RPMI8226 (cell line): ENCODE measurements at regions not wholly inside any gene's neighbourhood (a gene's known extent, or its start where the extent isn't known, plus 50 kb on each side); places are given as distances from the start of the nearest gene placed in this dataset.
"Not testable (repeated sequence)": the region's sequence is repeated elsewhere in the genome, so short reads cannot be mapped to it uniquely, and the experiment has no call there.

ENCODE experiments used
- DNase-seq: peaks from one replicate; pipeline ENCODE4 v3.0.0-alpha.2; 2015

DNA sequence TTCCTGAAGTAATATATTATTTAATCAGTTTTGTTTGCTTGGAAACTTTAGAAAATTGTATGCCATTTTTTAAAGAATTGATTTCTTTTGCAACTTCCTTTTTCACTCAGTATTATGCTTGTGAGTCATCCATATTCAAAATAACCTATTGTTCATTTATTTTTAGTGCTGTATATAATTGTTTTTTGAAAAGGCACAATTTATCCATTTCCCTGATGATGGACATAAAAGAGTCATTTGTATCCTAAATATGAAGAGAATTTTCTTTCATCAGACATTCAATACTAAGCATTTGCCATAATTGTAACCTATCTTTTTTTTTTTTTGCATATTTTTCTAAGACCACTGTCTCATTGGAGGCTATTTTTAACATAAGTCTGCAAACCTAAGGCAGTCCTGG, 134.1 kb upstream of the SERPINE2 start:
- DNase-seq: no peak

DNA sequence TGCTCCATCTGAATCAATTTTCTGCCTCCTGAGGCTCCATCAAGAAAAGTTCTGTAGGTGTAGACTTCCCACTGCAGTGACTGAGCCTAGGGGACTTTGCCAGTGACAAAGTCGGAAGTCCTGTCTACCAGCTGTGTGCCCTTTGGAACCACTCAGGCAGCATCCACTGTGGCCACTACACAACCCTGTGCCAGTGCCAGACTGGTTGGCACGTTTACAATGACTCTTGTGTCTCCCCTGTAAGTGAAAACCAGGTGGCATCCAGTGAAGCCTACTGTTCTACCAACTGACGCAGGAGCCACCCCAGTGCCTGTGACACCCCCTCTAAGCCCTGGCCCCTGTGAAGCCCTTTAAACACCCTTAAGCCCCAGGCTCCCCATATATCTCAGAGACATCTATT, 132.1 kb upstream of the SERPINE2 start:
- DNase-seq: no peak

DNA sequence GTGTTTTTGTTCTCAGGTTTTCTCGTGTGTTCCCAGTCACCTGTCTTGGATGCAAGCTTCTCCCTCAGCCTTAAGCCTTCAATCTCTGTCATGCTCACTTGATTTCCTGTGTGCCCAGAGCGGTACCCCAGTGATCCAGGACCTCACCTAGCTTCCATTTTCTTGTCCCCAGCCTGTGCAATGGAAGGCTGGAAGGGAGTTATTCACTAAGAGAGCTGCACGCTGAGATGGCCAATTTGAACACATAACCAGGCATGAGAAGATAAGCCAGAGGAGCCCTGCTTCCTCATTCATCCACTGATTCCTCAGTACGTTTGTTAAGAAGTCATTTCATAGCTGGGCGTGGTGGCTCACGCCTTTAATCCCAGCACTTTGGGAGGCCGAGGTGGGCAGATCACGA, 130.8 kb upstream of the SERPINE2 start:
- no peak for DNase-seq

DNA sequence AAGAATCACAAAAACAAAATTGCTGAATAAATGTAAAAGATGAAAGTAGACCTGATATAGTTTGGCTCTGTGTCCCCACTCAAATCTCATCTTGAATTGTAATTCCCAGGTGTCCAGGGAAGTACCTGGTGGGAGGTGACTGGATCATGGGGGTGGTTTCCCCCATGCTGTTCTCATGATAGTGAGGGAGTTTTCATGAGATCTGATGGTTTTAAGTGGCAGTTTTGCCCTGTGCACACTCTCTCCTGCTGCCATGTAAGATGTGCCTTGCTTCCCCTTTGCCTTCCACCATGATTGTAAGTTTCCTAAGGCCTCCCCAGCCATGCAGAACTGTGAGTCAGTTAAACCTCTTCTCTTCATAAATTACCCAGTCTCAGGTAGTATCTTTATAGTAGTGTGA, 128.7 kb upstream of the SERPINE2 start:
- not testable (repeated sequence) for DNase-seq

DNA sequence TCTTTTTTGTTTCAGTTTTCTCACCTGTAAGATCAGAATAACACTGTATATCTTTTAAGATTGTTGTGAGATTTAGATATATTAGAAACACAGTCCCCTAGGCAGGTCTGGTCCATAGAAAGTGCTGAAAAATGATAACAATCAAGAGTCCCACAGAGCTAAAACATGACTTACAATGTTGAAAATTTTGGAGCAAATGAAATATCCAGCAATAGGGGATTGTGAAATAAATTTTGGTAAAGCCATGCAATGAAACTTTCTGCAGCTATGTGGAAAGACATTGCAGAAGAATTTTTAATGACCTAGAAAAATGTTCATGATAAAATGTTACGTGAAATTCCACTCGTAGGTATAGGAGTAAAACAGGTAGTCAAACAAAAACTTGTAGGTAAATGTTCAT, 127.6 kb upstream of the SERPINE2 start:
- no peak for DNase-seq

DNA sequence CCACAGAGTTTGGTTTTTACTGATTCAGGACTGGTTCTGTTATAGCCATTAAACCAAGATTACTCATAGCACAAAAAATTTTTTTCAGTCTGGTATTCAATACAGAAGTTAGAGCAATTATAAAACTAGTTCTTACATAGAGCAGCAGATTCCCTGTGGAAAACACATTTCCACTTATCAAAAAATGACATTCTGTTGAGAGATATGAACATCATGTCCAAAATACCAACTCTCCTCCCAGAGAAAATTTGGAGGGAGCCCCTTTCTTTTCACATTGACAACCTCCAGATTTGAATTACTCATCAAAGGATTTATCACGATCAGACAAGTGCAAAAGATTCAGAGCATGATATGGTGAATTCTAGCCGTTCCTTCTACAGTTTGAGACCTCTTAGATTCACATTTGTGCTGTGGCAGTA, 126.8 kb upstream of the SERPINE2 start:
- DNase-seq: no peak

DNA sequence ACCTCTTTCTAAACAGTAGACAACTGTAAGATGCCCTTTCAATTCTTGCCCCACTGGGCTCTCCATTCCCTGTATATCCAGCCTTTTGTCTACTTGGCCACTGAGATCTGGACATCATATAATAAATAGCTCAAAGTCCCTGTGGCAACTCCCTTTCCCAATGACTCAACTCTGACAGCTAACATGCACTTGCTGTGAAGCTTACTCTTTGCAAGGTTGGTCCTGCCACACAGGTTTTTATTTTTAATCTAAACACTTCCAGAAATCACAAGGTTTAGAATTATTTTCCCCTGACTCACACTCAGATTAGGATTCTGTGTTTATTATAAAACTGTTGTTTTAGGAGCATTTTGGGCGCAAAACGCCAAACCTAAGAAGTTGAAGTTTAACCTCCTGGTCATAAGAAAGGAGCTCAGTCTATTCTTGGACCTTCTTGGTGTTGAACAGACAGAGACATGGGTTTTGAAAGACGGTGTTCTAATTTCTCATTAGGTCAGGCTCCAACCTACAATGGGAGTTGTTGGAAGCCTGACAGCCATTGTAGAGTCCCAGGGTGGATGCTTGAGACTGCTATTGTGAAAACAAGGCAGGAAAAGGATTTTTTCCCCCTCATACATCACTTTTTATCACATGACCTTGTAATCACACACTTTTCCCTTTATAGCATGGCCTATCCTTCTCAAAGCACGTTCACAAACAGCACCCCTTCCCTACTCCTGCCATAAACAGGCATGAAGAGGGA, 124.7 kb upstream of the SERPINE2 start:
- DNase-seq: no peak

DNA sequence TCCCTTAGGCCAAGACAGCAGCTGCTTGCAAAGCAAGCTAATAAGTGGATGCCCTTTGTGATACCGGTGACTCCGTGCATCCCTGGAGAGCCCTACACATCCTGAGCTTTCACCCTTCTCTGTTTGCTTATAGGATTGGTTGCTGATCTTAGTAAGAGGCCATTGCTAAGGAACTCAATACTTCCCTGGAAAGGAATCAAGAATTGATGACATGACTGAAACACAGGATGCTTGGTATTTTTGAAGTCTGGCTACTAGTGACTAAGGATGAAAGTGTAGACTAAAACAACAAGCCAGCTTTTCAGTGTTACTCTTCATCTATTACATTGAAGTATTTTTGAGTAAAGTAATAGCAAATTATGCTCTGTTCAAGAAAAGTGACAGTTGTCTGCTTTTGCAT, 123.0 kb upstream of the SERPINE2 start:
- no peak for DNase-seq

DNA sequence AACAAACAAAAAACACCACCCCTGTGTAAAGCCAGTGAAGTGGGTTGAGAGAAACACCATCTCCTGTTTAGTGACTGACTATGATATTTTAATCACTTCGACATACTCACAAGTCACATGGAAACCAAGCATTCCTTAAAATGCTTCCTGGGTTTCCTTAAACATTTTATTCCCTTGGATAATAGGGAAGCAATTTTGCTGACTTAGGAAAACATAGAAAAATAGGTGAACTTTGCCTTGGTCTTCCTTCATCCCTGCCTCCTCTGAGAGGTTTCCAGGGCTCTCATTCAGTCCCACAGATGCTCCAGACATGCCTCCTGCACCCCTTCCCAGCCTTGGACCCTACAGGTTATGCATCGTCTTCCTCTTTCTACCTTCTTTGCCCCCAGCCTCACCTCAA, 122.6 kb upstream of the SERPINE2 start:
- no peak for DNase-seq

DNA sequence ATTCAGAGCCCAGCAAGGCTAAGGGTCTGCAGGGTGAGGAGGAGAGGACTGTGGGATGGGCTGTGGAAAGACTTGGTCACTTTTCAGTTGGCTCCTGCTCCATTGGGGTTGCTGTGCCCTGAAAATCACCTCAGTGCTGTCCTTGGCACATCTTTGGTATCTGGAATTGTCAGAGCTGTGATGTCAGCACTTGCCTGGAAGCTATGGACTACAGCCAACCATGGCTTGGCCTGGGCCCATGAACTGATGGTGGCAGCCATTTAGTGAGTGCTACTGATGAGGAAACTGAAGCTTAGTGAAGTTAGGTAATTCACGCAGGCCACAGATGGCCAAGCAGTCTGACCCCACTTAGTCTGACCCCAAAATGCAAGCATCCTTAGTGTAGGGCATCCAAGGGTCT, 121.8 kb upstream of the SERPINE2 start:
- no peak for DNase-seq

DNA sequence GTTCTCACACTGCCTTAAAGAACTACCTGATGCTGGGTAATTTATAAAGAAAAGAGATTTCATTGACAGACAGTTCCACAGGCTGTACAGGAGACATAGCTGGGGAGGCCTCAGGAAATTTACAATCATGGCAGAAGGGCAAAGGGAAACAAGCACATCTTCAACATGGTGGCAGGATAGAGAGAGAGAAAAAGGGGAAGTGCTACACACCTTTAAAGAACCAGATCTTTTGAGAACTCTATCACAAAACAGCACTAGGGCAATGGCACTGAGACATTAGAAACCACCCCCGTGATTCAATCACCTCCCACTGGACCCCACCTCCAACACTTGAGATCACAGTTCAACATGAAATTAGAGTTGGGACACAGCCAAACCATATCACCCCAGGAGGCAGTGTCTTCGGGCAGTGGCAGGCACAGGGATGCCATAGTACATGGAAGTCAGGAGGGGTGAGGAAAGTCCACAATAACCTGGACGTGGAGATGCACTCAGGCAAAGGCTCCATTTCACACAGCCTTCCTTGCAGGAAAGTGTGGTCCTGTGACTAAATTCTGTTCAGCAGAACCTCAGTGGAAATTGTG, 120.4 kb upstream of the SERPINE2 start:
- DNase-seq: no peak

DNA sequence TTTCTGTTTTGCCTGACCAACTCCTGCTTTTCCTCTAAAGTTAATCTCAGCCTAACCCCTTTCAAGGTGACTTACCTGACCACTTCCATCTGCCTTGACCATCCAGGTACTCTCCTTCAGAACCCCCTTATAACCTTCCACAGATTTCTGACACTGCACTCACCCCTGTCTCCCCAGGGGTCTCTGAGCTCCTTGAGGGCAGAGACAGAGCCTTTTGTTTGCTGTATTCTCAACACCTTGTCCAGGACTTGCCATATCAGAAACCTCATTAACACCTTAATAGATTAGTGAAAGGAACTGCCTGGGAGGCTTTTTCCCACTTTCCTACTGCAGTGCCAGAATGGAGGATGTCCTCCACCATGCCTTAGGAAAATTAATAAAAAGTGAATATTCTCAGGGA, 119.7 kb upstream of the SERPINE2 start:
- no peak for DNase-seq

DNA sequence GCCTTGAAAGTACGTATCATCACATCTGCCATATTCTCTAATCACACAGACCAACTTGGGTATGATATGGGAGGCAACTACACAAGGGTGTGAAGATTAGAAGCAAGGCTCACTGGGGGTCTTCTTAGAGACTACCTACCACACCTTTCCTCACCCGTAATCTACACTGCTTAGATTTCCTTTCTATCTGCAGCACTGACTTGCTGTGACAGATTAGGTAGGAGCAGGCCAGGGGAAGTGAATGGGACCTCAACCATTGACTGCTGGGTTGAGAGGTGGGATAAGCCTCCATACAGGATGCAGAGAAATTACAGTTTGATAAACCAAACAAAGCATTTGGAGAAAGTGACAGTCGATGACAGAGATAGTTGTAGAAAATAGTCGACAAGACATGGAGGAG, 119.0 kb upstream of the SERPINE2 start:
- DNase-seq: no peak

DNA sequence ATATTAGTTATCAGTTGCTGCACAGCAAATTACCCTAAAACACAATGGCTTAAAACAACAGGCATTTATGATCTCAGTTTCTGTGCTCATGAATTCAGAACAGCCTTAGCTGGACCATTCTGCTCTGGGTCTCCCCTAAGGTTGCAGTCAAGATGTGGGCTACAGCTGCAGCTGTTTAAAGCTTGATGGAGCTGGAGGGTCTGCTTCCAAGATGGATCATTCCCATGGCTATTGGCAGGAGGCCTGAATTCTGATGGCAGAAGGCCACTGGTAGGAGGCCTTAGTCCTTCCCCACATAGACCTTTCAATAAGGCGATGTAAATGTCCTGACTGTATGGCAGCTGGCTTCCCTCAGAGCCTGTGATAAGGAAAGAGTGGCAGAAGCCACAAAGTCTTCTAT, 118.6 kb upstream of the SERPINE2 start:
- no peak for DNase-seq

DNA sequence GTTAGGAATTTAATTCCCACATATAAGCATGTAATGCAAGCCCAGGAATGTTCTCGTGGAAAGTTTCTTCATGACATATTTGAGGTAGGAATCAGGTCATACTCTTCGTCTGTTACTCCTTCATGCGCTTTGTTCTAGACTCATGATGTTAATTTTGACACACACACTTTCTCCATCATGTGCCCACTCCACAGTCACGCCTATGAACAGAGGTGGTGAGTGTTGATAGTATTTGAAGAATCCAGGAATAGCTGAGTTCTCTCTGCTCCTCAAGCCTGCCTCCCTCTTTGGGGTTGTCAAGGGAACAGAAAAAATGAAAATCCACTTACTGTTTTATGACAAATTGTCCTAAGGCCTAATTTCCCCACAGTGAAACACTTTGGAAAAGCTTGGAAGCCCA, 117.3 kb upstream of the SERPINE2 start:
- no peak for DNase-seq

DNA sequence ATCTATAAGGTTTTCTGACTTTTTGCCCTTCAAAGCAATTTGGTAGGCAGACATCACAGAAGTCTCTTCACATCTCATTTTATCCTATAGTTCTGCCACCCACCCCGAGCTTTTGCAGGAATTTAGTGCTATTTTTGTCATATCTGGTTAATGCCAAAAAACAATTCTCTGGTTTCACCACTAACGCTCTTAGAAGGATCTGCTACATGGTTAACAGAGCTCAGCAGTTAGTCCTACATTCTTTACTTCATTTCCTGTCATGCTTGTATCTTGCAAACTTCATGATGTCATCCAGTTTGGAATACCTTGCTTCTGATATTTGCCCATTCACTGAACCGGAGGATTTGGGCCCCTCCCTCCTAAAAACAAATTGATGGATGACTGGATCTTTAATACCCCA, 116.8 kb upstream of the SERPINE2 start:
- no peak for DNase-seq

DNA sequence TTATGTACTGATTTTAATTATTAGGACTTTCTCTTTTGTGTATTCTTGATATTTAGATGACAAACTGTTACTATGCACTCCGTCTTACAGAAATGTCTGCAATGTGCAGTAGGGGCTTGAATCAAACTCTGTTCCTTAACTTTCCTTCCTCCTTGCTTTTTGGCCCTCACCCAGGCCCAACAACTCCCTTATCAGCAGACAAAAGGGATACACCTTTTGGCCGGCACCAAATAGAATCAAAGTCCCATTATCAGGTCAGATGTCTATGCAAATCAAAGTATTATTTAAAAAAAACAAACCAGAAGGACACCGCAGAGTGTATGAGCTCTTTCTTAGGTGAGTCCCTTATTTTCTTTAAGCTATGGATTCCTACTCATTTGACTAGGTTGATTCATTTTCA, 116.3 kb upstream of the SERPINE2 start:
- no peak for DNase-seq

DNA sequence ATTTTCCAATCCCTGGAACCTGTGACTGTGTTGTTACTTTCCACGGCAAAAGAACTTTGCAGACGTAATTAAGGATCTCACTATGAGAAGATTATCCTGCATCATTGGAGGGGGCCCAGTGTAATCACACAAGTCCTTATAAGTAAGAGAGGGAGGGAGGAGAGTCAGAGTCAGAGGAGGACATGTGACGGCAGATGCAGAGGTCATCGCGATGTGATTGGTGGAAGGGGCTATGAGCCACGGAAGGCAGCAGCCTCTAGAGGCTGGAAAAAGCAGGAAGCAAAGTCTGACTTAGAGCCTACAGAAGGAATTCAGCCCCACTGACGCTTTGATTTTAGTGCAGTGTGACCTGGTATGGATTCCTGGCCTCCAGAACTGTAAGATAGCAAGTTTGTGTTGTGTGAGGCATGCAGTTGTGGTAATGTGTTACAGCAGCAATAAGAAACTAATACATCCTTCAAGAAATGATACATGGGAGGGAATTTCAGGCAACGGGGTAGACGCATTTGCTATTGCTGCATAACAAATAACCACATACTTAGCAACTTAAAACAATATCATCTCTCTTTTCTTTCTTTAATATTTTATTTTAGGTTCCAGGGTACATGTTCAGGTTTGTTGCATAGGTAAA, 112.7 kb upstream of the SERPINE2 start:
- no peak for DNase-seq

DNA sequence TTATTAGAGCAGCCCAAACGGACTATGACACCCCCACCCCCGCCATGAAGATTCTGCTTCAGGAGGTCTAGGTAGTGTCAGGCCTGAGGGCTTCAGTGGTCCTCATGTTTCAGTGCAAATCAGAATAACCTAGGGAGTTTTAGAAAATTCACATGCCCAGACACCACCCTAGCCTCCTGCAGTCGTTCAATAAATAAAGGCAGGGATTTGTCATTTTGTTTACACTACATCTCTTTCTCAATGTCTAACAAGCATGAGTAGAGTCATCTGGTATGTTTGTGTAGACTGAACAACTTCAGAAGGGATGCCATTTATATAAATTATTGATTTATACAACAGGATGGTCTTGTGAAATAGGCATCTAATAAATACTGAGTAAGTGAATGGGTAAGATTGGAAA, 112.1 kb upstream of the SERPINE2 start:
- DNase-seq: no peak

DNA sequence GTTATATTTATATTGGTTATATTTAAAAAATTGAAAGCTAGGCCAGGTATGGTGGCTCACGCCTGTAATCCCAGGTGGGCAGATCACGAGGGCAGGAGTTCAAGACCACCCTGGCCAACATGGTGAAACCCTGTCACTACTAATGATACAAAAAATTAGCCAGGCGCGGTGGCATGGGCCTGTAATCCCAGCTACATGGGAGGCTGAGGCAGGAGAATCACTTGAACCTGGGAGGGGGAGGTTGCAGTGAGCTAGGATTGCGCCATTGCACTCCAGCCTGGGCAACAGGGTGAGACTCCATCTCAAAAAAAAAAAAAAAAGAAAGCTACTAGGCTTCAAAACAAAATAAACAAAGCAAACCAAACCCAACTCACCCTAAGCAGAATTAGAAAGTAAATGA, 109.0 kb upstream of the SERPINE2 start:
- DNase-seq: not testable (repeated sequence)

DNA sequence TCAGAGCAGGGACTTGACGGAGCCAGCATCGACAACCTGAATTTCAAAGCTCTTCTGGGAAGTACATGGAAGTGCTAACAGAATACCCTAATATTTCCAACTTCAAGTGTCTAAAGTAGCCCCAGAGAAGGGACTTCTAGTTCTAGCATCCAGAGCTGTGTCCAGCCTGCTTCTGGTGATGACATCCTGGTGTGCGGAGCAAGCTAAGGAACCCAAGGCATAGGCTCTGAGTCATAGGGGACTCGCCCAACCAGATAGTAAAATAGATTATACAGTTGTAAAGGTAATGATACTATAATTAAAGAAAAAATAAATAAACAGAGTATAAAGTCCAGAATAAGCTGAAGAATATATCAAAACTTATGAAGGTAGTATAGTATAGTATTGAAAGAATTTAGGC, 108.1 kb upstream of the SERPINE2 start:
- DNase-seq: no peak

DNA sequence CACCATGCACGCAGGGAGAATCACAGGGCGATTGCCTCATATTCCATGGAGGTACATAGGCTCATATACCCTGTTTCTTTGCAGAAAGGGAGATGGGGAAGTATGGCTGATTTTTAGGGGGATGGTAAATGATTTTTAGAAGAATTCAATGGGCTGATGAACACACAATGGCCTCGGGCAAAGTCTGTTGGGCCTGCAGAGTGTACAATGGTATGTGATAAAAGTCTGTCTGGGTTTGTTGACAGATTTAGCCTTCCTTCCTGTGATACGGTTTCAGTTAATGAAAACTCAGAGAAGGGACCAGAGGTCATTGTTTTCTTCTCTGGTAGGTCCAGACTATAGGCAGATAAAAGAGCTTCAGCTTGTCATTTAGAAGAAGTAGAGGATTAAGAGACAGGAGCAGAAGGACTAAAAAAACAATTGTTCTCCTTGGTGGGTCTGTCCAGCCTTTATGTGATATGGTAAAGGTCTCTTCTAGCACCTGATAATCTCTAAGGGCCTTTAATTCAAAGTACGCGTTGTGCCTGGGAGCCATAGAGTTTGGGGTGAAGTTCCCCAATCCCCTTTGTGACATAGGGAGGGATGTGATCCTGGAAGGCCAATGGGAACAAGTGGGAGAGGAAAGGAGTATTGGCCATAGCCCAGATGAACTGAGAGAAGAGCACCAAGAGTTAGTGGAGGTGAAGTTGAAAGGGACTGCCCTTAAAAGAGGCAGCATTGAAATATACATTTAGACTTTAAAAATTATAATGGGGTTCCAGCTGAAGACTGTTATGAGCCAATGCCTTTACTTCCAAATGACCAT, 107.5 kb upstream of the SERPINE2 start:
- no peak for DNase-seq

DNA sequence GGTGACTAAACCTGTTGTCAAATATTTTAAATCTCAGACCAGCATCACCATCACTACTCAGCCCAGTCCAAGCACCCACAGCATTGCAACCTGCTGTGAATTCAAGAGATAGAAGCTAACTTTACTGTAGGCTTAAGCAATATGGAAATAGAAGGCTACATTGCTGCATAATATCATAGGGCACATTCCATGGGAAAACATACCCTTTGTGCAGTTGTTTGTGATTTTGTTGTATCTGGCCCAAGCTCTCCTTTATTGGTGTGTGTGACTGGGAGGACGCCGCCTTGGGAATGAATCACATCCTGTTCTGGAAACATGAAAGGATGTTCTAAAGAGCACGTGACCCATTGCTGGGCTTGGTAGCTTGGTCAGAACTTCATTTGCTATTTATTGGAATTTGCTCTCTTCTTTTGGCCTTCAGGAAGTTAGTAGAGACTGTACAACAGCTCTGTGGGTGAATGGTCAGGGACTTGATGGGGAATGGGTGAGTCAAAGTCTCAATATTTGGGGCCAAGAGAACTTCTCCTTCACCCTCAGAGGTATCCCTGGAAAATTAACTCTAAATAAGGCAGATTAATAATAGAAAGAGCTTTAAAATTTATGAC, 106.8 kb upstream of the SERPINE2 start:
- no peak for DNase-seq
